Body of pancreas (tissue), 4 donors: ENCODE measurements at regions not wholly inside any gene's neighbourhood (a gene's known extent, or its start where the extent isn't known, plus 50 kb on each side); places are given as distances from the start of the nearest gene placed in this dataset.

ENCODE experiments used
- POLR2A ChIP-seq, 3 donors: fragments of 450-650 bp; IDR thresholded peaks; one replicate each; pipeline ENCODE4 v1.6.1; 2016; ENCODE audit warnings: antibody characterized with exemption in 3 of 3, mild to moderate bottlenecking in 2 of 3
- TF ChIP-seq, protein P1 (sequence below), 7 experiments: fragments of 450-650 bp in 4 of 7; fragments of 200-600 bp in 3 of 7; sonication (generic) in 3 of 7; IDR thresholded peaks; one replicate each; pipeline ENCODE4 v1.5.1; 2016 to 2019; ENCODE audit warnings: antibody characterized with exemption in 7 of 7

DNA sequence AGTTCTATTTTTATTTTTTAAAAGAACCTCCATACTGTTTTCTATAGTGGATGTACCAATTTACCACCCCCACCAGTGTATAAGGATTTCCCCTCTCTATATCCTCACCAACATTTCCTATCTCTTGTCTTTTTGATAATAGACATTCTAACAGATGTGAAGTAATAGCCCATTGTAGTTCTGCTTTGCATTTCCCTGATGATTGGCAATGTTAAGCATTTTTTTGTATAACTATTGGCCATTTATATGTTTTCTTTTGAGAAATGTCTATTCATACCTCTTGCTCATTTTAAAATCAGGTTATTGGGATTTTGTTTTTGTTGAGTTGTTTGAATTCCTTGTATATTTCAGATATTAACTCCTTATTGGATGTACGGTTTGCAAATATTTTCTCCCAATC is 251.1 kb upstream of the HTR2C start:
- no peak for TF ChIP-seq POLR2A (IDR thresholded peaks at IDR 0.05)
- TF ChIP-seq, protein P1, sequence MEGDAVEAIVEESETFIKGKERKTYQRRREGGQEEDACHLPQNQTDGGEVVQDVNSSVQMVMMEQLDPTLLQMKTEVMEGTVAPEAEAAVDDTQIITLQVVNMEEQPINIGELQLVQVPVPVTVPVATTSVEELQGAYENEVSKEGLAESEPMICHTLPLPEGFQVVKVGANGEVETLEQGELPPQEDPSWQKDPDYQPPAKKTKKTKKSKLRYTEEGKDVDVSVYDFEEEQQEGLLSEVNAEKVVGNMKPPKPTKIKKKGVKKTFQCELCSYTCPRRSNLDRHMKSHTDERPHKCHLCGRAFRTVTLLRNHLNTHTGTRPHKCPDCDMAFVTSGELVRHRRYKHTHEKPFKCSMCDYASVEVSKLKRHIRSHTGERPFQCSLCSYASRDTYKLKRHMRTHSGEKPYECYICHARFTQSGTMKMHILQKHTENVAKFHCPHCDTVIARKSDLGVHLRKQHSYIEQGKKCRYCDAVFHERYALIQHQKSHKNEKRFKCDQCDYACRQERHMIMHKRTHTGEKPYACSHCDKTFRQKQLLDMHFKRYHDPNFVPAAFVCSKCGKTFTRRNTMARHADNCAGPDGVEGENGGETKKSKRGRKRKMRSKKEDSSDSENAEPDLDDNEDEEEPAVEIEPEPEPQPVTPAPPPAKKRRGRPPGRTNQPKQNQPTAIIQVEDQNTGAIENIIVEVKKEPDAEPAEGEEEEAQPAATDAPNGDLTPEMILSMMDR (IDR thresholded peaks at IDR 0.05), result no peak
